22Rv1 (cell line): ENCODE measurements at regions not wholly inside any gene's neighbourhood (a gene's known extent, or its start where the extent isn't known, plus 50 kb on each side); places are given as distances from the start of the nearest gene placed in this dataset.

Experiments
- CTCF ChIP-seq: fragments of 450-650 bp; IDR thresholded peaks from 2 replicates; pipeline ENCODE4 v1.5.1; 2017; ENCODE audit warnings: mild to moderate bottlenecking
- ZFX ChIP-seq: fragments of 450-650 bp; IDR thresholded peaks from 2 replicates; pipeline ENCODE4 v1.6.1; 2017; ENCODE audit warnings: antibody characterized with exemption, borderline replicate concordance

- TF ChIP-seq CTCF (no peak), ZFX (no peak)
Observed at GRCh38 chr2:42996528-42996927, 204.1 kb upstream of the HAAO start.
